ENCODE measurements at regions not wholly inside any gene's neighbourhood (a gene's known extent, or its start where the extent isn't known, plus 50 kb on each side); places are given as distances from the start of the nearest gene placed in this dataset.
"Not testable (repeated sequence)": the region's sequence is repeated elsewhere in the genome, so short reads cannot be mapped to it uniquely, and the experiment has no call there.

DNA sequence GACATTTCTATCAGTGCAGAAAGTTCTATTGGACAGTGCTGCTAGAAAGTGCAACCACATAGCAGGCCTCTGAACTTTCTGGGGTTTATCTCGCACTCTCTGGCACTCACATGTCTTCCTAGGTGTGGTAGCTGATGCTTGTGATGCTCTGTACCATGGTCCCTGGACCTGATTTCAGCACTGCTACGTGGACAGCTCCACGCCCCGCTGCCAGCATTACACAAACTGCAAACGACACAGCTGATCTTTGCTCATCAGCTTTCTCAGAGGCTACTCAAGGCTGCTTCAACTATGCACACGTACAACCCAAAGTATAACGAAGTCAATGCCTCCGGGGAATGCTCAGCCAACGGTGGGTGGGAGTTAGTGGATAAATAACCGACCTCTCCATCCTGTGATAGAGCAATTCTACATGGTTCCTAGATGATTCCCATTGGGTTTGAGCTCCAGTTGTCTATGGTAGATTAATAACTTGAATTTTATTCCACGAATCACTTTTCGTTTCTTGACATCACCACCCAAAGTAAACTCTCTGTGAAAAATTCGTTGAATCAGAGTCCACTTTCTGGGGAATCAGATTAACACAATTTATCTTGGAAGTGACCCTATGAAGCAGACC is 302.5 kb downstream of the ACTR3B start:
- peaks cover 2% of the 10 kb centered on the region for H3K27me3 Mint-ChIP-seq (ENCODE audit: low read depth)
- DNase-seq (ENCODE audit: low spot score in 2 of 2, unreplicated experiment in 2 of 2) = peak in 1 of 2 experiments; percentile 53
- TF ChIP-seq, protein P1, sequence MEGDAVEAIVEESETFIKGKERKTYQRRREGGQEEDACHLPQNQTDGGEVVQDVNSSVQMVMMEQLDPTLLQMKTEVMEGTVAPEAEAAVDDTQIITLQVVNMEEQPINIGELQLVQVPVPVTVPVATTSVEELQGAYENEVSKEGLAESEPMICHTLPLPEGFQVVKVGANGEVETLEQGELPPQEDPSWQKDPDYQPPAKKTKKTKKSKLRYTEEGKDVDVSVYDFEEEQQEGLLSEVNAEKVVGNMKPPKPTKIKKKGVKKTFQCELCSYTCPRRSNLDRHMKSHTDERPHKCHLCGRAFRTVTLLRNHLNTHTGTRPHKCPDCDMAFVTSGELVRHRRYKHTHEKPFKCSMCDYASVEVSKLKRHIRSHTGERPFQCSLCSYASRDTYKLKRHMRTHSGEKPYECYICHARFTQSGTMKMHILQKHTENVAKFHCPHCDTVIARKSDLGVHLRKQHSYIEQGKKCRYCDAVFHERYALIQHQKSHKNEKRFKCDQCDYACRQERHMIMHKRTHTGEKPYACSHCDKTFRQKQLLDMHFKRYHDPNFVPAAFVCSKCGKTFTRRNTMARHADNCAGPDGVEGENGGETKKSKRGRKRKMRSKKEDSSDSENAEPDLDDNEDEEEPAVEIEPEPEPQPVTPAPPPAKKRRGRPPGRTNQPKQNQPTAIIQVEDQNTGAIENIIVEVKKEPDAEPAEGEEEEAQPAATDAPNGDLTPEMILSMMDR (IDR thresholded peaks at IDR 0.05; ENCODE audit: unreplicated experiment) = no peak
- H3K4me3 Mint-ChIP-seq = no peak overlapping the region
- no peaks in the 10 kb centered on the region for H3K36me3 Mint-ChIP-seq
- no peak overlapping the region for H3K27ac Mint-ChIP-seq
- H3K4me1 Mint-ChIP-seq = no peaks in the 10 kb centered on the region
- H3K9me3 Mint-ChIP-seq = peaks cover 23% of the 10 kb centered on the region

DNA sequence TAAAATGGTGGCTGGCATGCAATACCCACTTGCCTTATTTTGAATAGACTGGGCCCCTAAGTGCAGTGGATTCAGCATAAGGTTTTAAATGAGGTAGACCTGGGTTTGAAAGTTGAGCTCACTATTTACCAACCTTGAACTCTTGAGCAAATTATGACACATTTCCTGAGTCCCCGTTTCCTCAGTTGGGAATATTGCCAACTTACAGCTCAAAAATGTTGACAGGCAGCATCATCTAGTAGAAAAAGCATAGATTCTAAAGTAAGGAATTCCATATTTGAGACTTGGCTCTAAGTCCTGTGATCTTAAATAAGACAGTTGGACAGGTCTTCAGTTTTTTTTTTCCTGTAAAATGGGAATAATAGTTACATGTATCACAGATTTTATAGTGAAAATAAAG is 305.5 kb downstream of the ACTR3B start:
- no peak overlapping the region for H3K27ac Mint-ChIP-seq
- H3K36me3 Mint-ChIP-seq = no peaks in the 10 kb centered on the region
- H3K27me3 Mint-ChIP-seq (ENCODE audit: low read depth) = peaks cover 4% of the 10 kb centered on the region
- H3K4me1 Mint-ChIP-seq = peaks cover 2% of the 10 kb centered on the region
- peaks cover 31% of the 10 kb centered on the region for H3K9me3 Mint-ChIP-seq
- TF ChIP-seq, protein P1 (IDR thresholded peaks at IDR 0.05; ENCODE audit: unreplicated experiment) = no peak
- DNase-seq (ENCODE audit: low spot score in 2 of 2, unreplicated experiment in 2 of 2) = no peak
- H3K4me3 Mint-ChIP-seq = no peak overlapping the region

DNA sequence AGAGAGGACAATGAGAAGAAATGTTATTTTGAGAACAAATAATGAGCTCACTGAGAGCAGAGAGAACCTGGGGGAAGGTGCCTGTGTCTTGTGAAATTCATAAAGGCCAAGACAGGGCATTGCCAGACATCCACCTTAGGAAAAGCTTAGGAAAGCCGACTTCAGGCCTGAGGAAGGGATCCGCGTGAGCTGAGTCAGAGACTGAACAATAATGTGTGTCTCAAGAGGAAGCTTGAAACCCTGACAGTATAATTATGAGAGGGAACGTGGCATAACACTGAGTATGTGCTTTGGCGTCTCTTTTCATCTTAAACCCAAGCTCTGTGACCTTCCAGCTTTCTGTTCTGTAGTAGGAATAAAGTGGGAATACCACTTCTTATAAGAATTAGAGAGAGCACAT is 307.2 kb downstream of the ACTR3B start:
- Mint-ChIP-seq H3K9me3 (peaks cover 28% of the 10 kb centered on the region), H3K27me3 (ENCODE audit: low read depth) (peaks cover 4% of the 10 kb centered on the region), H3K4me3 (no peak overlapping the region), H3K4me1 (peaks cover 3% of the 10 kb centered on the region), H3K27ac (no peak overlapping the region), H3K36me3 (no peaks in the 10 kb centered on the region)
- no peak for DNase-seq (ENCODE audit: low spot score in 2 of 2, unreplicated experiment in 2 of 2)
- TF ChIP-seq, protein P1 (IDR thresholded peaks at IDR 0.05; ENCODE audit: unreplicated experiment) = no peak

DNA sequence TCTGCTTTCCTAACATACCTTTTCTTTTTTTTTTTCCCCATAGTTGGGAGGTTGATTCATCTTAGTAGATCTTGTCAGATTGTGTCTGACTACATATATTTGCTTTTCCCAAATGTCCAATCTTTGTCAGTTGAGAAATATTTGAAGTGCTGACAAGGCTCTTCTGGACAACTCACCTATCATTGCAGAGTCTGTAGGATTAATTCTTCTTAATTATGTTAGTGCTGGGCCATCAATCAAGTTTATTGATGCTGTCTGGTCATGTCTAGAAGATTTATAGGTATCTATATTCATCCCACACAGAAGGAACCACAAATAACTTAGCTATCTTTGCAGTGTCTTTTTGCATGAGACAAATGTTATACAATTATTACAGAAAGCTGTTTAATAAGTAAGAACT is 310.6 kb downstream of the ACTR3B start:
- no peak overlapping the region for H3K27ac Mint-ChIP-seq
- no peaks in the 10 kb centered on the region for H3K36me3 Mint-ChIP-seq
- H3K9me3 Mint-ChIP-seq = peaks cover 18% of the 10 kb centered on the region
- DNase-seq (ENCODE audit: low spot score in 2 of 2, unreplicated experiment in 2 of 2) = no peak
- peaks cover 4% of the 10 kb centered on the region for H3K27me3 Mint-ChIP-seq (ENCODE audit: low read depth)
- H3K4me3 Mint-ChIP-seq = no peak overlapping the region
- TF ChIP-seq, protein P1 (IDR thresholded peaks at IDR 0.05; ENCODE audit: unreplicated experiment) = no peak
- H3K4me1 Mint-ChIP-seq = peaks cover 3% of the 10 kb centered on the region

DNA sequence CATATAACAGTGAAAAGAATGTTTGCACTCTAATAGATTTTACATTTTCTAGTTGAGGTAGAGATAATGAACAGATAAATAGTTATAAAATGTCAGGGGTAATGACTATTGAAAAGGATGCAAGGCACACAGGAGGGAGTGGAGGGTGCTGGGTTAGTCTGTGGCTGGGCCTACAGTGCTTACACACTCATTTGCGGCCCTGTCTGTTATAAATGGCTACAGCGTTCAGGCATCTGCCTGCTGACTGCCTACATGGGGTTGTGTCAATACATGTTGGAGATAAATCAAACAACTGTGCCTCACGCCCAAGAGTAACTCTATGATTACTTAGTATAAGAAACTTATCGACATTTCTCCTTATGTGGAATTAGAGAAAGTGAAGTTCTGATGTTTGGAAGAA is 313.3 kb downstream of the ACTR3B start:
- peaks cover 3% of the 10 kb centered on the region for H3K4me1 Mint-ChIP-seq
- no peak for DNase-seq (ENCODE audit: low spot score in 2 of 2, unreplicated experiment in 2 of 2)
- no peak overlapping the region for H3K4me3 Mint-ChIP-seq
- H3K27ac Mint-ChIP-seq = no peak overlapping the region
- no peaks in the 10 kb centered on the region for H3K36me3 Mint-ChIP-seq
- no peaks in the 10 kb centered on the region for H3K27me3 Mint-ChIP-seq (ENCODE audit: low read depth)
- TF ChIP-seq, protein P1 (IDR thresholded peaks at IDR 0.05; ENCODE audit: unreplicated experiment) = no peak
- H3K9me3 Mint-ChIP-seq = peaks cover 16% of the 10 kb centered on the region

DNA sequence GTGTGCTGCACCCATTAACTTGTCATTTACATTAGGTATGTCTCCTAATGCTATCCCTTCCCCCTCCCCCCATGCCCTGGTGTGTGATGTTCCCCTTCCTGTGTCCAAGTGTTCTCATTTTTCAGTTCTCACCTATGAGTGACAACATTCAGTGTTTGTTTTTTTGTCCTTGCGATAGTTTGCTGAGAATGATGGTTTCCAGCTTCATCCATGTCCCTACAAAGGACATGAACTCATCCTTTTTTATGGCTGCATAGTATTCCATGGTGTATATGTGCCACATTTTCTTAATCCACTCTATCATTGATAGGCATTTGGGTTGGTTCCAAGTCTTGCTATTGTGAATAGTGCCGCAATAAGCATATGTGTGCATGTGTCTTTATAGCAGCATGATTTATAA is 316.7 kb downstream of the ACTR3B start:
- not testable (repeated sequence) for H3K27ac Mint-ChIP-seq; H3K9me3 Mint-ChIP-seq; H3K4me3 Mint-ChIP-seq; H3K27me3 Mint-ChIP-seq (ENCODE audit: low read depth); H3K36me3 Mint-ChIP-seq; H3K4me1 Mint-ChIP-seq; DNase-seq (ENCODE audit: low spot score in 2 of 2, unreplicated experiment in 2 of 2)

Measured in mesothelial cell of epicardium (in vitro differentiated cells).